Loucy (cell line): ENCODE measurements at regions not wholly inside any gene's neighbourhood (a gene's known extent, or its start where the extent isn't known, plus 50 kb on each side); places are given as distances from the start of the nearest gene placed in this dataset.
A peak's percentile ranks its signal among the peaks of the same experiment; 100 is the strongest.

Experiments
- H2AFZ ChIP-seq: fragments of 200-600 bp; sonication (generic); 2 replicates; pipeline ENCODE4 v1.6.0; 2016; ENCODE audit warnings: antibody characterized with exemption, mild to moderate bottlenecking, low read length, moderate library complexity
- H3F3A ChIP-seq: fragments of 200-600 bp; 2 replicates; pipeline ENCODE4 v1.6.0; 2016; ENCODE audit warnings: antibody characterized with exemption, low read depth, mild to moderate bottlenecking
- H3K27me3 ChIP-seq: fragments of 200-600 bp; sonication (generic); 2 replicates; pipeline ENCODE4 v1.6.1; 2014; ENCODE audit warnings: low read length, mild to moderate bottlenecking; ENCODE audit not compliant: insufficient read depth, poor library complexity, severe bottlenecking
- H3K36me3 ChIP-seq: fragments of 200-600 bp; sonication (generic); 2 replicates; pipeline ENCODE4 v1.6.1; 2016; ENCODE audit warnings: low read length; ENCODE audit not compliant: insufficient read depth
- H3K4me1 ChIP-seq: fragments of 200-600 bp; sonication (generic); 2 replicates; pipeline ENCODE4 v1.5.1; 2014; ENCODE audit warnings: low read length, mild to moderate bottlenecking; ENCODE audit not compliant: insufficient read depth, poor library complexity, severe bottlenecking
- H3K4me2 ChIP-seq: fragments of 200-600 bp; sonication (generic); 2 replicates; pipeline ENCODE4 v1.6.0; 2014; ENCODE audit warnings: antibody characterized with exemption, low read length, low read depth, mild to moderate bottlenecking; ENCODE audit not compliant: poor library complexity, severe bottlenecking
- H3K4me3 ChIP-seq: fragments of 200-600 bp; sonication (generic); 2 replicates; pipeline ENCODE4 v1.5.1; 2014; ENCODE audit warnings: low read length, mild to moderate bottlenecking, mixed read lengths; ENCODE audit not compliant: poor library complexity, severe bottlenecking
- H3K79me2 ChIP-seq: fragments of 200-600 bp; sonication (generic); 2 replicates; pipeline ENCODE4 v1.6.1; 2014; ENCODE audit warnings: low read length; ENCODE audit not compliant: insufficient read depth
- H3K9ac ChIP-seq: fragments of 200-600 bp; sonication (generic); 2 replicates; pipeline ENCODE4 v1.6.0; 2014; ENCODE audit warnings: mild to moderate bottlenecking, low read depth, low read length, moderate library complexity; ENCODE audit not compliant: poor library complexity, severe bottlenecking
- H3K9me2 ChIP-seq: fragments of 200-600 bp; sonication (generic); replicated peaks from 2 replicates; pipeline ENCODE4 v1.6.1; 2016; ENCODE audit warnings: low read depth, low read length, mixed read lengths
- H3K9me3 ChIP-seq: fragments of 200-600 bp; sonication (generic); 2 replicates; pipeline ENCODE4 v1.6.1; 2014; ENCODE audit warnings: mild to moderate bottlenecking, antibody characterized with exemption, low read length, low read depth; ENCODE audit not compliant: insufficient read depth
- H4K20me1 ChIP-seq: fragments of 200-600 bp; sonication (generic); 2 replicates; pipeline ENCODE4 v1.6.0; 2014; ENCODE audit warnings: antibody characterized with exemption, low read length, mild to moderate bottlenecking; ENCODE audit not compliant: insufficient read depth, poor library complexity, severe bottlenecking
- CTCF ChIP-seq: fragments of 200-600 bp; sonication (generic); conservative IDR thresholded peaks from 2 replicates; pipeline ENCODE4 v1.5.1; 2014; ENCODE audit warnings: mild to moderate bottlenecking, antibody characterized with exemption, low read length
- EZH2phosphoT487 ChIP-seq: fragments of 200-600 bp; IDR thresholded peaks from 2 replicates; pipeline ENCODE4 v1.6.1; 2018; ENCODE audit warnings: antibody characterized with exemption, mild to moderate bottlenecking, moderate library complexity, borderline replicate concordance

GRCh38 chr14:43481864-43482263, 1025.2 kb downstream of the FSCB start:
- Histone ChIP-seq H3F3A (no peaks in the 10 kb centered on the region), H3K79me2 (no peaks in the 10 kb centered on the region), H2AFZ (no peak overlapping the region), H3K36me3 (no peaks in the 10 kb centered on the region), H3K4me1 (no peaks in the 10 kb centered on the region), H3K9me3 (no peaks in the 10 kb centered on the region), H3K4me3 (no peak overlapping the region), H3K9me2 (no peaks in the 10 kb centered on the region), H3K4me2 (no peak overlapping the region), H4K20me1 (no peaks in the 10 kb centered on the region), H3K27me3 (no peaks in the 10 kb centered on the region), H3K9ac (no peak overlapping the region)
- TF ChIP-seq EZH2phosphoT487 (no peak), CTCF (0 out of 2 replicates have a peak, but pooled peaks have one; percentile 12)

- Histone ChIP-seq H3K9ac (no peak overlapping the region), H3K27me3 (no peaks in the 10 kb centered on the region), H3K9me3 (no peaks in the 10 kb centered on the region), H3F3A (no peaks in the 10 kb centered on the region), H3K4me1 (no peaks in the 10 kb centered on the region), H3K79me2 (no peaks in the 10 kb centered on the region), H3K4me2 (no peak overlapping the region), H3K4me3 (no peak overlapping the region), H2AFZ (no peak overlapping the region), H4K20me1 (no peaks in the 10 kb centered on the region), H3K9me2 (no peaks in the 10 kb centered on the region), H3K36me3 (no peaks in the 10 kb centered on the region)
- no peak for TF ChIP-seq CTCF
- TF ChIP-seq EZH2phosphoT487: no peak
These were observed 1026.1 kb downstream of the FSCB start for GRCh38 chr14:43480976-43481375.

GRCh38 chr14:43479596-43480195, 1027.4 kb downstream of the FSCB start:
- H3K9me2 ChIP-seq: no peaks in the 10 kb centered on the region
- TF ChIP-seq EZH2phosphoT487 (no peak), CTCF (no peak)

More at GRCh38 chr14:43479596-43480195, 1027.4 kb downstream of the FSCB start:
- no peak overlapping the region for H3K9ac ChIP-seq
- no peak overlapping the region for H3K4me3 ChIP-seq
- H3K9me3 ChIP-seq: no peaks in the 10 kb centered on the region
- no peaks in the 10 kb centered on the region for H4K20me1 ChIP-seq
- H3K4me1 ChIP-seq: no peaks in the 10 kb centered on the region
- no peaks in the 10 kb centered on the region for H3K36me3 ChIP-seq
- H3K4me2 ChIP-seq: no peak overlapping the region
- H3K27me3 ChIP-seq: no peaks in the 10 kb centered on the region
- H2AFZ ChIP-seq: no peak overlapping the region
- no peaks in the 10 kb centered on the region for H3F3A ChIP-seq
- no peaks in the 10 kb centered on the region for H3K79me2 ChIP-seq
